ENCODE measurements at regions not wholly inside any gene's neighbourhood (a gene's known extent, or its start where the extent isn't known, plus 50 kb on each side); places are given as distances from the start of the nearest gene placed in this dataset.

- no peak for TF ChIP-seq SNAI2 (CRISPR knock-in tag; IDR thresholded peaks at IDR 0.05)
- TF ChIP-seq CSRNP3 (CRISPR knock-in tag; IDR thresholded peaks at IDR 0.05): no peak
- no peak for TF ChIP-seq PATZ1 (CRISPR knock-in tag; IDR thresholded peaks at IDR 0.05; ENCODE audit: borderline replicate concordance)
- no peak for TF ChIP-seq ZFP30 (CRISPR knock-in tag; IDR thresholded peaks at IDR 0.05)
- ATAC-seq: peak; percentile 70
Measured at GRCh38 chr1:199272139-199272544, 633.3 kb downstream of the PTPRC start.

GRCh38 chr1:199272628-199273086 is 633.8 kb downstream of the PTPRC start:
- peak; percentile 94 for ATAC-seq
- 0 out of 2 replicates have a peak, but pooled peaks have one; percentile 34 for TF ChIP-seq OSR1 (CRISPR knock-in tag; IDR thresholded peaks at IDR 0.05)
- TF ChIP-seq TOX (CRISPR knock-in tag; IDR thresholded peaks at IDR 0.05; ENCODE audit: borderline replicate concordance): peak; percentile 52; the same call in 1 of the 2 replicates
- TF ChIP-seq ISL1 (CRISPR knock-in tag; IDR thresholded peaks at IDR 0.05): no peak

- peak; percentile 12; the same call in 1 of the 3 replicates for ATAC-seq
- TF ChIP-seq ARNTL (CRISPR knock-in tag; IDR thresholded peaks at IDR 0.05; ENCODE audit: borderline replicate concordance, low read depth): no peak
- TF ChIP-seq ZNF70 (CRISPR knock-in tag; IDR thresholded peaks at IDR 0.05): no peak
- TF ChIP-seq ZNF565 (CRISPR knock-in tag; conservative IDR thresholded peaks at IDR 0.05; ENCODE audit: low read depth): no peak
- TF ChIP-seq CSDC2 (CRISPR knock-in tag; IDR thresholded peaks at IDR 0.05): no peak
- TF ChIP-seq CSRNP3 (CRISPR knock-in tag; IDR thresholded peaks at IDR 0.05): no peak
- no peak for TF ChIP-seq OSR1 (CRISPR knock-in tag; IDR thresholded peaks at IDR 0.05)
- TF ChIP-seq ZC3H10 (CRISPR knock-in tag; IDR thresholded peaks at IDR 0.05): no peak
- TF ChIP-seq ZNF8 (CRISPR knock-in tag; IDR thresholded peaks at IDR 0.05): no peak
- TF ChIP-seq TOX (CRISPR knock-in tag; IDR thresholded peaks at IDR 0.05; ENCODE audit: borderline replicate concordance): no peak
- no peak for TF ChIP-seq PPARA (CRISPR knock-in tag; IDR thresholded peaks at IDR 0.05; ENCODE audit: borderline replicate concordance)
- TF ChIP-seq TSHZ2 (CRISPR knock-in tag; IDR thresholded peaks at IDR 0.05): no peak
- no peak for TF ChIP-seq ZFP3 (CRISPR knock-in tag; IDR thresholded peaks at IDR 0.05)
- TF ChIP-seq RARB (CRISPR knock-in tag; IDR thresholded peaks at IDR 0.05): no peak
- no peak for TF ChIP-seq ESRRG (CRISPR knock-in tag; IDR thresholded peaks at IDR 0.05)
- TF ChIP-seq ZFP30 (CRISPR knock-in tag; IDR thresholded peaks at IDR 0.05): no peak
Measured at GRCh38 chr1:199273837-199274379, 635.1 kb downstream of the PTPRC start.

- no peak for ATAC-seq
- TF ChIP-seq CSDC2 (CRISPR knock-in tag; IDR thresholded peaks at IDR 0.05) (no peak), ISL1 (CRISPR knock-in tag; IDR thresholded peaks at IDR 0.05) (no peak), ESRRG (CRISPR knock-in tag; IDR thresholded peaks at IDR 0.05) (no peak), GLIS3 (CRISPR knock-in tag; IDR thresholded peaks at IDR 0.05) (no peak), POU6F1 (CRISPR knock-in tag; IDR thresholded peaks at IDR 0.05; ENCODE audit: borderline replicate concordance, low read depth) (no peak), SNAI2 (CRISPR knock-in tag; IDR thresholded peaks at IDR 0.05) (no peak), ZC3H10 (CRISPR knock-in tag; IDR thresholded peaks at IDR 0.05) (no peak), PATZ1 (CRISPR knock-in tag; IDR thresholded peaks at IDR 0.05; ENCODE audit: borderline replicate concordance) (no peak), TCF4 (CRISPR knock-in tag; IDR thresholded peaks at IDR 0.05; ENCODE audit: borderline replicate concordance) (no peak), TOX (CRISPR knock-in tag; IDR thresholded peaks at IDR 0.05; ENCODE audit: borderline replicate concordance) (no peak)
Measured at GRCh38 chr1:199279067-199279466, 640.2 kb downstream of the PTPRC start.
